ENCODE measurements at regions not wholly inside any gene's neighbourhood (a gene's known extent, or its start where the extent isn't known, plus 50 kb on each side); places are given as distances from the start of the nearest gene placed in this dataset.

DNA sequence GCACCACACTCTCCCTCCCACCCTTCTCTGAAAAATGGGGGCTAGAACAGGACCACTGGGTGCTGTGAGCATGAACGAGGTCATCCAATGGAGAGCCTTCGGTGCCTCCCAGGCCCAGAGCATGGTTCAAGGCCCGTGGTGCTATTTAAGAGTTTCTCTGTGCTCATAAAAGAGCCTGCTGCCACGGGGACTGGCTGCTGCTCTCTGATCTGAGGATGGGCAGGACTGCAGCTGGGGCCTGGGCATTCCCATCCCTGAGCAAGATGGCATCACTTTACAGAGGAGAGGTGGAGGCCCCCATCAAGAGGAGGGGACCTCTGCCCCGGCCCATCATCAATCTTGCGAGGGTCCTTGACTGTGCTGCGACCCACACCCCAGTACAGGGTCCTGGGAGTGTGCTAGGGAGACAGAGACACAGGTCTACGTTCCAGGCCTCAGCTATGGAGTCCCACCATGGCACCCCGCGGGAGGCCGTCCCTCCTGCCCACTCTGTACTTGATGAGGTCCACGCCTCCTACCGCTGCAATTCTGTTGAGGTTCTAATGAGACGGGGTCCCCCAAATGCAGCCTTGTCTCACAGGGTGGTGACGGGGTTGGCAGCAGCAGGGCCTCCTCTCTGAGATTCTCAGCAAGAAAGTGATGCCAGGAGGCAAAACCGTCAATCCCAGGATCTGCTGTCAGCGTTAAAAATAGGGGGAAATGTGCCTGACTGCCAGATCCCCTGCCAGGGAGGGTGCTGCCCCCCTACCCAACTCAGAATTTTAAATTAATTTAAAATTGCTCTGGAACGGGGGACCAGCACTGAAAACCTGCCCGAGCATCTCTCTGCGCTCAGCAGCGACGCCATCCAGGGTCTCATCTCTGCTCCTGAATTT lies 405.4 kb downstream of the SHANK2 start:
- no peak for DNase-seq (ENCODE audit: low read depth in 2 of 2)

DNA sequence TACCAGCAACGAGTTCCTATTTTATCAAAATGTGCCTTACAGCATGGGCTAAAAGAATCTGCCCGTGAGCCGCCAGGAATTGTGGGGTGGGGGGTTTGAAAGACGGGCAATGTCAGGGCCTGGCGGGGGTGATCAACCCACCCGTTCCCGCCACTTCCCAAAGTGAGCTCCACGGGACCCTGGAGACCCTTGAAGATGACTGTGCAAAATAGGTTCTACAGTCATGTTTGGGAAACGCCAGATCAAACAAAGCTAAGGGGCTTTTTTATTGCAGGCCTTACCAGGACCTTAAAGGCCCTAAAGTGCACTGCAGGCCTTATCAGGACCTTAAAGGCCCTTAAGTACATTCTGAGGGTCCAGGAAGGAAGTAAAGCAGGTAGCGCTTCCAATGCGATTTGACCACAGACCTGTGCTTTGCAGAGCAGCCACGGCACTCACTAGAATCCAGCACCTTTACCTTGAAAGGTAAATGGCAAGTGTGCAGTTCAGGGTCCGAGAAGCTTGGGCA lies 404.1 kb downstream of the SHANK2 start:
- DNase-seq (ENCODE audit: low read depth in 2 of 2): no peak

DNA sequence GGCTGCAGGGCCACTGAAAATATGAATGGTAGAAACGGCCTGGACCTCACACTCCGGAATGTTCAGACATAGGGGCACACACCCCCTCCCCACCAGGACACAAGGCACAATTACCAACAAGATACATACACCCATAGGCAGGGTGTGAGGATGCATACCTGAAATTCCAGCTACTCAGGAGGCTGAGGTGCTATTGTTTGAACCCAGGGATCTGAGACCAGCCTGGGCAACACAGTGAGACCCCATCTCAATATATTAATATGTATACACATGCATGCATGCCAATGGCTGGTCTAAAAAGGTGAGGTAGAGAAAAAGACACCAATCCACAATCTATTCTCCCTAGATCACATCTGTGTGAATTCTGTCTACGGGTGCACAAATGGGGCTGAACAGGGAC lies 403.3 kb downstream of the SHANK2 start:
- no peak for DNase-seq (ENCODE audit: low read depth in 2 of 2)

DNA sequence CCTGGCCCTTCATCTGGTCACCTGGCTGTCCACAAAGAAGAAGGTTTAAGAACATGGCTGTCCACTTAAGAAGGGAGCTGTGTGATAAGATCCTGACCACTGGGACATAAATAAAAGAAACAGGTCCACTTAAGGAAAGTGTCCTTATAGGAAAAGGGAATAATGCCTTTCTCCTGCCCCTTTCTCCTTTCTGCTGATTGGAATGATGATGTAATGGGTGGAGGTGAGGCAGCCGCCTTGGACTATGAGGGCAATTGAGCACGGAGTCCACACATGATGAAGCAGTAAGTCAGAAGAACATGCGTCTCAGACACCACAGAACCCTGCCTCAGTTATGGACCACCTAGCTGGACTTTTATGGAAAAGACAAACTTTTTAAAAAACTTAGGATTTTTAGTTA lies 401.1 kb downstream of the SHANK2 start:
- no peak for DNase-seq (ENCODE audit: low read depth in 2 of 2)

DNA sequence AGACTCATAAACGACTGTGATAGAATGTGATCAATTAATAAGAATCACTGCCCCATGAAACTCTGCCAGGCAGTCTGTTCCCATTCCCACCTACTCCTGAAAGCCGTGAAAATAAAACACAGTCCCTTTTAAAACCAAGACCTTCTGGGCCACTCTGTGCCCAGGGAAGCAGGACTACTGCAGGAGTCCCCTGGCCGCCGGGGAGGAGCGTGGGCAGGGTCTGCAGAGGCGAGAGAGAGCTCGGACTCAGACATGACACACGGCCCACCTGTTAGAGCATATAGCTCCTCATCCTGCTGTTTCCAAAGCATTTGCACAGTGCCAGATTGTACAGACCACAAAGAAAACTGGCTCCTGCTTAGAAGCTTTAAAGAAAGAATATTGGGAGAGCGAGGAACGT lies 400.5 kb downstream of the SHANK2 start:
- DNase-seq (ENCODE audit: low read depth in 2 of 2): no peak

DNA sequence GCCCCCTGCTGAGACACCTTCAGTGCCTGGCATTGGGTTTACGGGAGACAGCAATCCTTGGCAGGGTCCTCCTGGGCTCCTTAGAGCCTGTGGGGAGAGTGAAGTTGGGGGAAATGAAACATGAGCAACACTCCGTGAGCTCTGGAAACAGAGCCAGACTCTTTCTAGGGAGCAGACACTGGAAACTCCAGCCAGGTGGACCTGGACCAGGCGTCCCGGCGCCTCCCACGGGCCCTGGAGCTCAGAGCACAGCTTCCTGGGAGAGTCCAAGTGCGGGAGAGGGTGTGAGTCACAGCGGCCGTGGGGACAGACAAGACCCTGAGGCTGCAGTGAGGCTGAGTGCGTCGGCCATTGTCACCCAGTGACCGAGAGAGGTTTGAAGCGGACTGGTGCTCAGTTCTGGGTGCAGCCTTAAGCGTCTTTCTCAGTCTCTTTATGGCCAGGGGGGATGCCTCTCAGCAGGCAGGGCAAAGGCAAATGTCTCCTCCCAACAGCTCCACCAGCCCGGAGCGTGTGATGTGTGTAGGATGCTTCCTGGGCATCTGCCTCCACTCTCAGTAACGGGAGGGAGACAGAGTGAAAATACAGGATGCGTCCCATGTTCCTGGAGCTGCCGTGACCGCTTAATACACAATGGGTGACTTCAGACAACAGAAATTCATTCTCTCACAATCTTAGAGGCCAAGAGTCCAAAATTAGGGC lies 399.2 kb downstream of the SHANK2 start:
- DNase-seq (ENCODE audit: low read depth in 2 of 2): no peak

DNA sequence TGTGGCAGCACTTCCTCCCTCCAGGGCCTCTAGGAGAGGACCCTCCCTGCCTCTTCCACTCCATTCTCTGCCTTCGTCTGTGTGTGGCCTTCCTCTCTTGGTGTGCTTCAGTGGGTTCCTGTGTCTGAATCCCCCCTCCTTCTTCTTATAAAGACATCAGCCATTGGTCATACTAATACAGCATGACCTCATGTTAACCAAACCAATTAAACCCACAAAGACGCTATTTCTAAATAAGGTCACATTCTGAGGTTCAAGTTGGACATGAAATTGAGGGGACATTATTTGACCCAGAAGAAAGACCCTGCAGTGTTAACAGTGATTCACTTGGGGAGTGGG lies 398.6 kb downstream of the SHANK2 start:
- no peak for DNase-seq (ENCODE audit: low read depth in 2 of 2)

DNA sequence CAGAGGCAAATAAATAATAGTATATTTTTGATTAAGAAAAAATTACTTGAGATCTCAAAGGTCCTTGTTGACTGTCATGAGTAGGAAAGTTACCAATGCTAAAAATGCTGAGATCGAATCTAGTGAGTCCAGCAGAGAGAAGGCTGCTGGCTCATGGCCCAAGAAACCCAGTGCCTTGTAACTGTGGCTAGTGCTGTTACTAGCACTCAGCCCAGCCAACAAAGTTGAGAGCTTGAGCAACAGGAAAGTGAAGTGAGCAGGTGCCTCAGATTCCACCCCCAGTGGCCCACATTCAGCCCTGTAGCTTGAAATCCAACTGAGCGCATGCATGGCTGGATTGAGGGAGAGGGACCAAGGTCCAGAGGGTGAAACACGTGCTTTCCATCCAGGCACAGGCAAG lies 398.2 kb downstream of the SHANK2 start:
- DNase-seq (ENCODE audit: low read depth in 2 of 2): no peak

DNA sequence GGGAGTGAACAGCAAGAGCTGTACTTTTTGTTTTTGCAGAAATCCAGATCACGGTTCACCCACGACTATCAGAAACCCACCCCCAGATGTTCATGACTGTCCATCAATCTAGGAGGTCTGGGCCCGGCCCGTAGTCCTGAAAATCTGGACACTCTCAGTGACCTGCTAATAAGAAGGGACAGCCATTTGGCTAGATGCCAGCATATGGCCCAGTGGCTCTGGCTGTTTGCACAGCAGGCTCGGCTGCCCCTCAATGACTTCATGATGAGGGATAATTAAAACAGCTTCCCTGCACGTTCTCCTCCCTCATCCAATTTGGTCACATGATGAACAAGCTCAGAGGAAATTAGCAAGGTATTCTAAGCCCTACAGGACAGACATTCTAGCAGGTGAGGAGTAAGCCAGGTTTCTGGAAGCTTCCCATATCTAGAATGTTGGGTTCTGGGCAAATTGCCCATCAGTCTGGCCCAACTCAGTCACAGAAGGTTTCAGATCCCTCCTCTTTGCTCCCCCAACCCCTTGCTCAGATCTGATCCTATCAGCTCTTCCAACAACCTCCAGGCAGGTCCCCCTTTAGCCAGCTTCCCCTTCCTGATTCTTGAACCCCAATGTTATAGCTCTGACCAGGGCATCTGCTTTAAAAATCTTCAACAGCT lies 397.3 kb downstream of the SHANK2 start:
- no peak for DNase-seq (ENCODE audit: low read depth in 2 of 2)

DNA sequence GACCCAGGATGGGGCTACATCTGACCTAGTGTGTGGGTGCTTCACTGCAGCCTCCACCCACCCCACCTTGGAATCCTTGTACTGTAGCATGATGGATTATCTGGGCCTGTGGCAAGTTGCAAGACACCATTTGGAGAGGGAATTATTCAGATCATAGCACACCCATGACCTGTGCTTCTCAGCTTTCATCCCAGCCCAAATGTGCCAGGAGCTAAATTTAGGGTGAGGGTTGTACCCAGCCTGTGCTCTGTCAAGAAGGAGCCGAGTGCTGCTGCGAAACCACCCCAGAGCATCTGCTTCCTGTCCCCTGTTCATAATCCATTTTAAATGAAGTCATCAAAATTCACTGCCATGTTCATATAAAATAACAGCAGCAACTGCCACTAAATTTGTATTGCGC lies 394.5 kb downstream of the SHANK2 start:
- no peak for DNase-seq (ENCODE audit: low read depth in 2 of 2)

DNA sequence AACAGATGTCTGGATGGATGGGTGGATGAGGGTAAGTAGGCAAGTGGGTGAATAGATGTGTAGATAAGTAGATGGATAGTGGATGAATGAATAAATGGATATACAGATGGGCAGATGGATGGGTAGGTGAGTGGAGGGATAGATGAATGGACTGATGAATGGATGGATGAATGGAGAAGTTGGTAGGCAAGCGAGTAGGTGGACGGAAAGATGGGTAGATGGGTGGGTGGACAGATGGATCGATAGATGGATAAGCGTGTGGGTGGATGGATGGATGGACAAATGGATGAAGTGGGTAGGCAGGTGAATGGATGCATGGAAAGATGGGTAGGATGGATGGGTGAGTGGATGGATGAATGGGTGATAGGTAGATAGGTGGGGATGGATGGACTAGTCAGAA lies 393.2 kb downstream of the SHANK2 start:
- DNase-seq (ENCODE audit: low read depth in 2 of 2): no peak

DNA sequence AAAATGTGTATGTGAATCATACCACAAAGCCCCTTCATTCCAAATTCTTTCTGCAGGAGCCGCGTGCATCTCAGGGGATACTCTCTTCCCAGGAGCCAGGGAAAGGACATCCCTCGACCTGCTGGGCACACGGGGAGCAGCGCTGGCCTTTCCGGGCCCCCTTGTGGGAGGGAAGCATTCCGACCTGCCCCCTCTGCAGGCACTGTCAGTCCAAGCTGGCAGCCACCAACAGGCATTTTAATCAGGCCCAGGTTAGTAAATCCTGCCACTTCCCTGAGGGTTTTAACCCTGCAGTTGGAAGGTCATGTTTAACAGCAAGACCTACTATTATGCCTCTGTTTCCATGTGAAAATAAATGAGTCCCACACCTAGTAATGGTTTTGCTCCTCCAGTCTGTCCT lies 391.5 kb downstream of the SHANK2 start:
- no peak for DNase-seq (ENCODE audit: low read depth in 2 of 2)

DNA sequence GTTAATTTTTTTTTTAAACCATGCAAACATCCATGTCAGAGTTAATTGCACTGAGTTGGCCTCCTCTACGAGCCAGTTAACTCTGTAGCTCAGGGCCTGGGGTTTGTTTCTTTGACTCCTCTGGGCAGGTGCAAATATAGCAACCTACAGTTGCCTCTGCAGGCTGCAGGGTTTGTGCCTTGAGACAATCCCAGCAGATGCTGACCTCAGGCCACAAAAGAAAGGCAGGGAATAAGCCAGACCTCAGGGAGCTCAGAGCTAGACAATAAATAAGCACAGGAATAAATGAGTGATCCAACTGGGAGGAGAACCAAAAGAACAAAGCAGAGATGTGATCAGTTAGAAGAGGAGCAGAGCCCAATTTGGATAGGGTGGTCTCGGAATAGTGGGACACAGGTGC lies 390.8 kb downstream of the SHANK2 start:
- DNase-seq (ENCODE audit: low read depth in 2 of 2): no peak

DNA sequence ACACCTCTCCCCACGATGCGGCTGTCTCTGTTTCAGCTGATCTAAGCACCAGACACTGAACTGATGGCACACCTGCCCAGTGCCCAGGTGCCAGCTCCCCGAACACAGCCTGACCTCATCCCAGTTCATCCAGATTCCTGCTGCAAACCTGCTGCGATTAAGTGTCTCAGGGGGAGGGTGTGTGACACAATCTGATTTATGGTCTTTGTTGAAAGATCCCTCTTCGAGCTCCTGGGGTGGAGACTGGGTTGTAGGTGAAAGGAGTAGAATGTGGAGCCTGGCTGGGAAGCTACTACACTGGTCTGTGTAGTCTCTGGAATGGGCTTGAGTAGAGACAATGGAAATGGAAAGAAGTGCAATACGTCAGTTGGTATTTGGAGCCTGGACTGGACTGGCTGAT lies 390.3 kb downstream of the SHANK2 start:
- no peak for DNase-seq (ENCODE audit: low read depth in 2 of 2)

DNA sequence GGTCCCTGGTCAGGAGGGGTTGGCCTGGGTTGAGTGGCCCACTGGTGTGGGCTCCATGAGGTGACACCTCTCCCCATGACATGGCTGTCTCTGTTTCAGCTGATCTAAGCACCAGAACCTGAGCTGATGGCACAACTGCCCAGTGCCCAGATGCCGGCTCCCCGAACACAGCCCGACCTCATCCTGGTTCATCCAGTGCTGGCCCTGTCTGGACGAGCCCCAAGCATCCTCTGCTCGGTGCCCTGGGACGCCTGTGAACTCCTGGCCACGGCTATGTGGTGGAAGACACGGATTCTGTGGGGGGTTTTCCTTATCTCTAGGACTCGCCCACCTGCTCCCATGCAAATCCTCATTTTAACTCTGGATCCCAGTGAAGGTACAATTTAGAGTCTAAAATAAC lies 389.2 kb downstream of the SHANK2 start:
- DNase-seq (ENCODE audit: low read depth in 2 of 2): no peak

DNA sequence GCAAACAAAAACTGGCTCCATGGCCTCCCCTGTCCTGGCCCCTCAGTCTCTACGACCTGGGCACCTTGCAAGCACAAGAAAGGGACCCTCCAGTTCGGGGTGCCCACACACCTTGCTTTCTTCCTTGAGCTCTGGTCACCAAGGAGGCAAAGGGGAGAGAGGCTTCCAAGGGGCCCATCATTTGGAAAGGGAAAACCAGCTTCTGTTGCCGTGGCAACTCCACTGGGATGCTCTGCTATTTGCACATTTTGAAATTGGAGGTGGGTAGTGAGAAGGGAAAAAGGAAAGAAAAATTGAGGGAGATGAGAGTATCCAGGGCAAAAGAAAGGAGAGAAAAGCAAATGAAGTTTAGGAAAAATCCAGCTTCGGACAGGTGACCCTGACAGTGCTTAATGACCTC lies 388.4 kb downstream of the SHANK2 start:
- DNase-seq (ENCODE audit: low read depth in 2 of 2): no peak

DNA sequence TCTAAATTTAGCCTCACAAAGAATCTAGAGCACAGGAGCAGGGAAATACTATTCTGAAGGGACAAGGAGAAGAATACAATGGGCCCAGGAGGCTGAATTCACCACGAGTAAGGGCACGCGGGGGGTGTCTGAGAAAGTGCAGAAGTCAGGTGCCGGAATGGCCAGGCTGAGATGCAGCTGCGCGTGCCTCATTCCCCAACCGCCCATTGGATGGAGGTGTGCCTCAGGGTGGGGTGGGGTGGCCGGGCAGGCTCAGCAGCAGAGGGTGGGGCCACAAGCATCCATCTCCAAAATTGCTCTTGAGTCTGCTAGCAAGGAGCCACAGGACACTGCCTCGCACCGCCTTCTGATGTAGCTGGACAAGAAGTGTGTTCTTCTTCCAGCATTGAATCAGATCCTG lies 387.0 kb downstream of the SHANK2 start:
- no peak for DNase-seq (ENCODE audit: low read depth in 2 of 2)

DNA sequence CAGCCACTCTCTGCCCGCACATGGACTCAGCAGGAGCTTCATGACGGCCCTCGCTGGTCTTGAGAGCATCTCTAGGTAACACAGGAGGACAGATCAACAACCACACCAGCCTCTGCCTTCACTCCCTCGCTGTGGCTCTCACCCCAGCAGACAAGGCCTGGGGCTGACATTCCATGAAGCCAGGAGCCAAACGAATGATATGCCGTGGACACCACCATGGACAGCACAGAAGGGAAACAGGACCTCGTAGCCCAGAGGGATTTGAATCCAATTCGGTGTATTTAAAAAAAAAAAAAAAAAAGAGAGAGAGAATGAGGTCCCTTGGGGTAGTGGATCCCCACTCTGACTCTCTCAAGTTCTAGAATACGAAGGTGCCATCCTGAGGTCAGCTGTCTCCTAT lies 385.5 kb downstream of the SHANK2 start:
- DNase-seq (ENCODE audit: low read depth in 2 of 2): no peak

DNA sequence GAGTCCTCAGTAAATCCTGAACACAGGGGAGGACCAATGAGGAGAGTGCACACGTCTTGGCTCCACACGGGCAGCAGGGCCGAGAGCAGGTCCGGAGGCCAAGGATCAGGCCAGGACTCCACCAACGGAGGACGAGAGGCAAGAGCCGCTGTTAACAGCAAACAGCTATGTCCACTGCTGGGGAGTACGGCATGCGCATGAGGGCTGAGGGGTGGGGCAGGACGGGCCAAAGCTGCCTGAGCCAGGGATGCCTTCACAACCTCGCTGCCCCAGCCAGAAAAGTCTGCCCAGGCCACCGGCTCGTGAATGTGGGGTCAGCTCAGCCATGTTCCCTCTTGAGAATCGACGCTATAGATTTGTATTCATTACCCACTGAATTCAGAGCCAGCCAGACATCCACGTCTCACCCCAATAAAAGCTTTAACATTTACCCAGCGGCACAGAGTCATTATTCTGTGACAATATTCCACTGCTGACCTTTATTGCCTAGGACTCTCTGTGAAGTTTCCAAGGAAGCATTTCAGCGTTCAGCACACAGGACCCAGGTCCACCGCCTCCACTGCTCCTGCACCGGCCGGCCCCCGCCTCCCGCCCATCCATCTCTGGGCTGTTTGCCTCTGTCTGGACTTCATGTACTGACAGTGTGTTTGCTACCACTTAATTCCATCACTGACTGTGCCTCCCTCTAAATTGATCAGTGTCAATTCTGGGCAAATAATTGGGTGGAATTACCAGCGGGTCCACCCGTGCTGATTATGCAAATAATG lies 384.9 kb downstream of the SHANK2 start:
- no peak for DNase-seq (ENCODE audit: low read depth in 2 of 2)

DNA sequence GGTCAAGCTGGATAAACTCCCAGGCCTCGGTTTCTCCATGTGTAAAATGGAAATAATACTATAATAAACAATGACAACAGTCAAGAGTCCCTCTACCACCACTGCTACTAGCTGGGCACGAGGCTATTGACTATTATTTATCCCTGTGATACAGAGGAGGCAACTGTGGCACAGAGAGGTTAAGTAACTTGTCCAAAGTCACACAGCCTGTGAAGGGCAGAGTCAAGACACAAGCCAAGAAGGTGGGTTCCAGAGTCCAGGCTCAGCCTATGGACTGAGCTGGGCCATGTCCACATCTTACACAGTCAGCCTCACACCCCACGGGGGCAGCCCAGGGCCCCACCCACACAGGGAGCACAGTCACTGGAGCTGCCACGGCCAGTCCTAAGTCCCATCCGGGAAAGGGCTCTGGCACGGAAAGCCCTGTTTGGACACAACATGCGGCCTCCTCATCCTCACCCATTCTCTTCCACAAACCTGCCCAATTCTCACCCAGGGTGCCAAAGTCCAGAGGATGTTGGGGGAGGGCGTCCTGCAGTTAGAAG lies 384.0 kb downstream of the SHANK2 start:
- DNase-seq (ENCODE audit: low read depth in 2 of 2): no peak

DNA sequence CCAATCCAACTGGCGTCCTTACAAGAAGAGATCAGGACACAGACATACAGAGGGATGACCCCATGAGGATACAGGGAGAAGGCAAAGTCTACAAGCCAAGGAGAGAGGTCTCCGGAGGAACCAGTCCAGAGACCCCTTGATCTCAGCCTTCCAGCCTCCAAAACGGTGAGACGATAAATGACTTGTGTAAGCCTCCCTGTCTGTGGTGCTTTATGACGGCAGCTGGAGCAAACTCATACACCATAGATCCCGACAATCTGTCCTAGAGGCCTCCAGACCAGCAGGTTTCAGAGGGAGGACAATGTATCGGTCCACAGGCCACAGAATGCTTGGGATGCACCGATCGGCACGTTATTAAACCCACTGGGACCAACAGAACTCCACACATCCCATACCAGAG lies 383.3 kb downstream of the SHANK2 start:
- no peak for DNase-seq (ENCODE audit: low read depth in 2 of 2)

DNA sequence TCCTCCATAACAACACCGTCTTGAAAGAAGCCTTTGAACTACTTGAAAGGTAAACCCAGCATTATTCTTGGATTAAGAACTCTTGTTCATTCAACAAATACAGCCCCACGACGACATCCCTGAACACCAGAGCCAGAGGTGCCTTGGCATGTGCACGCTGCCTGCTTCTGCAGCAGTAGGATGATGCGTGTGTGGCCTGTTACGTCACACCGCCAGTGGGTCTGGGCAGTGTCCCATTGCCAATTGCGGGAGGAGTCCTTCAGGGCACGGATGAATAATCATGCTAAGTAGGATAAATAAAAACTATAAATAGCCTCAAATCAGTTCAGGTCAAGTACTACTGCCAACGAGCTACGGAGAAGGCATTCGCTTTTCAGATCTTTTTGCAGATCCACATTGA lies 380.5 kb downstream of the SHANK2 start:
- DNase-seq (ENCODE audit: low read depth in 2 of 2): no peak

Data from stimulated activated CD4-positive, alpha-beta T cell treated with anti-CD3 and anti-CD28 coated beads, Interleukin-15, amount 100 ng/mL, for 48 hours (primary cell).